GM19351 (cell line): ENCODE measurements at regions not wholly inside any gene's neighbourhood (a gene's known extent, or its start where the extent isn't known, plus 50 kb on each side); places are given as distances from the start of the nearest gene placed in this dataset.

Source experiments
- ATAC-seq: cut with Tn5 transposase; IDR thresholded peaks from one replicate; pipeline ENCODE4 v1.9.1; 2021; ENCODE audit warnings: mild to moderate bottlenecking, moderate library complexity; ENCODE audit not compliant: unreplicated experiment

GRCh38 chr9:13901176-13901575 is 412.8 kb downstream of the NFIB start:
- ATAC-seq, result no peak

GRCh38 chr9:13900449-13900848 is 413.5 kb downstream of the NFIB start:
- ATAC-seq, result no peak

- ATAC-seq, result no peak
Measured at GRCh38 chr9:13899924-13900323, 414.0 kb downstream of the NFIB start.

- ATAC-seq, result no peak
Measured at GRCh38 chr9:13898957-13899356, 415.0 kb downstream of the NFIB start.

- no peak for ATAC-seq
Measured at GRCh38 chr9:13896922-13897835, 416.8 kb downstream of the NFIB start.

- no peak for ATAC-seq
Measured at GRCh38 chr9:13896047-13896446, 417.9 kb downstream of the NFIB start.

- no peak for ATAC-seq
Measured at GRCh38 chr9:13885258-13885657, 428.7 kb downstream of the NFIB start.

GRCh38 chr9:13879981-13880380 is 434.0 kb downstream of the NFIB start:
- ATAC-seq, result no peak

- no peak for ATAC-seq
Measured at GRCh38 chr9:13879011-13879410, 434.9 kb downstream of the NFIB start.

- no peak for ATAC-seq
Measured at GRCh38 chr9:13878241-13878711, 435.7 kb downstream of the NFIB start.

- ATAC-seq, result no peak
Measured at GRCh38 chr9:13876741-13877140, 437.2 kb downstream of the NFIB start.

GRCh38 chr9:13873203-13873602 is 440.7 kb downstream of the NFIB start:
- ATAC-seq, result no peak

GRCh38 chr9:13868336-13868735 is 445.6 kb downstream of the NFIB start:
- ATAC-seq, result no peak

GRCh38 chr9:13865869-13866268 is 448.1 kb downstream of the NFIB start:
- ATAC-seq, result no peak

GRCh38 chr9:13863112-13863511 is 450.8 kb downstream of the NFIB start:
- no peak for ATAC-seq

- ATAC-seq, result no peak
Measured at GRCh38 chr9:13862654-13863053, 451.3 kb downstream of the NFIB start.

- ATAC-seq, result no peak
Measured at GRCh38 chr9:13860946-13861640, 452.8 kb downstream of the NFIB start.

- ATAC-seq, result no peak
Measured at GRCh38 chr9:13860019-13860418, 453.9 kb downstream of the NFIB start.

GRCh38 chr9:13857521-13857920 is 456.4 kb downstream of the NFIB start:
- ATAC-seq, result no peak

- ATAC-seq, result no peak
Measured at GRCh38 chr9:13847270-13847669, 466.7 kb downstream of the NFIB start.

GRCh38 chr9:13845460-13845859 is 468.5 kb downstream of the NFIB start:
- no peak for ATAC-seq
